NCI-H526 (cell line): ENCODE measurements at regions not wholly inside any gene's neighbourhood (a gene's known extent, or its start where the extent isn't known, plus 50 kb on each side); places are given as distances from the start of the nearest gene placed in this dataset.
"Not testable (repeated sequence)": the region's sequence is repeated elsewhere in the genome, so short reads cannot be mapped to it uniquely, and the experiment has no call there.

Source experiments
- DNase-seq, 2 experiments: peaks; one replicate each; lab custom pipeline; 2025; lab: John Stamatoyannopoulos, UW

DNA sequence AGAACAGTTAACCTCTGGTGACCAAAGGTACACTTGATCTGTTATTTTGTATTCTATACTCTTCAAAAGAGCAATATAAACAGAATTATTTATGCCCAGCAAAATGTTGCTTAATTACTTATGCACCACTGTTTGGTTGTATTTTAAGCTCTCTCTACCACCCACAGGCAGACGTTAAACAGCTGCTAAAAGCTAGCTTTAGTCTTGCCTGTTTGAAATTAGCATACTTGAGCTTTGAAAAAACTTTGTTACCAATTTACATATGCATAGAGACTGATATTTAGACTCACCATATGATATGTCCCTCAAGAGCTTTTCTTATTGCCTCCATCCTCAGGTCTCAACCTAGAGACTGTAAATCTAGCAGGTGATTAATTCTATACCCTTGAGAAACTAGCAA, 426.9 kb downstream of the NR4A2 start:
- DNase-seq: no peak

DNA sequence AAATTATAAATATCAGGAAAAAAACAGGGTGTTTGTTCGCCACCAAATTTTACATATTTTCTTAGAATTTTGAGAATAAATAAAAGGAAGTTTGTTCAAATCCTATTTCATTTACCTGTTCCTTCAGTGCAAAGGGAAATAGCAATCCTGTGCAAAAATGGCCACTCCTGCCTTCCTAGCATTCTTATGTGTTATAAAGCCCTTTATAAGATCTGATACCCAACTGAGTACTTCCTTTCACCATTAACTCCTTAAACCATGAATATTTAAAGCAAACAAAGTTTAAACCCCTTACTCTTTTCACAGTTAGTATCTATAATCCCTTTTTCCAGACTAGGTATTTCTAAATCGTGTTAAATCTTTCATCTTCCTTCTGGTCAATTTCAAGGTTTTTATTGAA, 427.8 kb downstream of the NR4A2 start:
- DNase-seq: no peak

DNA sequence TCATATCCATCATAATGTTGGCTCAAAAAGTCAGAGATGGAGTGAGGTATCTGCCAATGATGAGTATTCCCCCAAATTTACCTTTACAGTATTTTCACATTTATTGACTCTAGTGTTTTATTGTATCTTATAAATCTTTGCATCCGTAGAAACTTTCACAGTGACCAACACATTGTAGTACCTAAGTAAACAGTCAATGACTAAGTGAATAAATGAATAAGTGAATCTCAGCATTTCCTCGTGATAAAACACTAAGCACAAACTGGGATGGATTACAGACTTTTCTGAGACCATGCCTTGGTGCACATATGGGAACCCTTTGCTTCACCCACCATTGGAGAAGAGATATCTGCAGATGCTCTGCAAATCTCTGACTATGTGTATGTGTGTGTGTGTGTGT, 429.9 kb downstream of the NR4A2 start:
- DNase-seq: no peak

DNA sequence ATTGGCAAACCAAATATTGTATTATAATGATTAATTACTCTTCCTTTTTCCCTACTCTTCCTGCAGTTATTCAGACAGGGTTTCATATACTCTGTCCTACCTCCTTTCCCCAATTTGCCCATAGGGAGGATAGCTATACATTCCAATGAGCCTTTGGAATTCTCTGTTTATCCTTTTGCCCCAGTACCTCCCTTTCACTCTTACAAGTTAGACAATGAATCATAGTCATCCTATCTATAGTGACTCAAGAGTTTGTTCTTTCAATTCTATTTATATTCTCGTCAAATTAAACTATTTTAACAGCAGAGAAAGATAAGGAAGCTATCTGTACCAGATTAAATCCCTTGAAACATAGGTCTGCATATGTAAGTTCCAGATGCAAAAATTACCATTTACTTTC, 437.5 kb downstream of the NR4A2 start:
- no peak for DNase-seq

DNA sequence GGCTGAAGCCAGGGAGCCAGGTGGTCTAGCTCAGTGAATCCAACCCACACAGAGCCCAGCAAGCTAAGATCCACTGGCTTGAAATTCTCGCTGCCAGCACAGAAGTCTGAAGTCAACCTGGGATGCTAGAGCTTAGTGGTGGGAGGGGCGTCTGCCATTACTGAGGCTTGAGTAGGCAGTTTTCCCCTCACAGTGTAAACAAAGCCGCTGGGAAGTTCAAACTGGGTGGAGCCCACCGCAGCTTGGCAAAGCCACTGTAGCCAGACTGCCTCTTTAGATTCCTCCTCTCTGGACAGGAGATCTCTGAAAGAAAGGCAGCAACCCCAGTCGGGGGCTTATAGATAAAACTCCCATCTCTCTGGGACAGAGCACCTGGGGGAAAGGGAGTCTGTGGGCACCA, 452.1 kb downstream of the NR4A2 start:
- not testable (repeated sequence) for DNase-seq

DNA sequence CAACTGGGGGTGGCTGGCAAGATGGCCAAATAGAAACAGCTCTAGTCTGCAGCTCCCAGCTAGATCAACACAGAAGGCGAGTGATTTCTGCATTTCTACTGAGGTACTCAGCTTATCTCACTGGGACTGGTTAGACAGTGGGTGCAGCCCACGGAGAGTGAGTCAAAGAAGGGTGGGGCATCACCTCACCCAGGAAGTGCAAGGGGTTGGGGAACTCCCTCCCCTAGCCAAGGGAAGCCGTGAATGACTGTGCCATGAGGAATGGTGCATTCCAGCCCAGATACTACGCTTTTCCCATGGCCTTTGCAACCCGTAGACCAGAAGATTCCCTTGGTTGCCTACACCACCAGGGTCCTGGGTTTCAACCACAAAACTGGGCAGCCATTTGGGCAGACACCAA, 452.6 kb downstream of the NR4A2 start:
- DNase-seq: not testable (repeated sequence)

DNA sequence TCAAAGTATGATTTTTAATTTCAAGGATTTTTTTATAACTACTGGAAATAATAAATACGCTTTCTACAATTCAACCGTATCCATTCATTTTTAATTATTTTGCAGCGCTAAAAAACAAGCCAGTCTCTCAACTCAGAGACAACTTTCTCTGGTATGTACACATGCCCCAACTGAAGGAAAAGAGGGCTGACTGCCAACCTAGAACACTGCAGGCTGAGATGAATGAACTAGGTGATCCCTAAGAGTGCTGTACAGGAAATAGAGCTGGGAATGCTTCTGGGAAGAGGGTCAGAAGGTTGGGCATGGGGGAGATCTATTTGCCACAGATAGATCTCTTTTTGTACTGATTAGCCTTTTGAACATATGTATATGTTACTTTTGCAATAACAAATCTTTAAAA, 460.1 kb downstream of the NR4A2 start:
- no peak for DNase-seq

DNA sequence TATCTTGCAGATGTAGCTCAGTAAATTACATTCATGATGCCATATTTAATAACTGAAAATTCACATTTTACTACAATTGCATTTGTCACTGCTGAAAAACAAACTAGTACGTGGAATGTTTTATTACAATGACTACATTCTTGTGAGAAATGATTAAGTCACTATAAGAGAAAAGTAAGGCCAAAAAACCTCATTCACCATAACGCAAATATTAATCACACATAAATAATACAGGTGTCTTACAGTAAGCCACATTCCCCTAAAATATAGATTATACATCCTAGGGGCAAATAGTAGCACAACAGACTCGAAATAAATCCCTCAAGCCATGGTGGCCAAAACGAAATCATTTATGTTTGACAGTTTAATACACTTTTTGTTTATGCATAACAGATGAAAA, 460.6 kb downstream of the NR4A2 start:
- DNase-seq: no peak

DNA sequence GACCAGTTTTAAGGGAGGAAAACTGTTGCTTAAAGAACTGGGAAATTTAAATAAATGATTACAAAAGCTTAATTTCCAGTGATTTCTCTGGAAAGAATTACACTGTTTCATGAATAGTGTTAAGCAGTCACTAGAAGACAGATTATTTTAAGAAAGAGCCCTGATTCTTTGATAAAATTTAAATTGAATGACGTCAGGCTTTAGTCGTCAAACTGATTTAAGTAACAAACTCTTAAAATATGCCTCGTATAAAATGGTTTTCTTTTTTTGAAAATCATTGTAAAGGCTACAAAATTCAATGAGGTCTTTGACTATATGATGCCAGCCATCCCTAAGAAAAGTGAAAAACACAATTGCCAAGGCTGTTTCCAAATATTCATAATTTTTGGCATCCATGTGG, 465.0 kb downstream of the NR4A2 start:
- DNase-seq: no peak

DNA sequence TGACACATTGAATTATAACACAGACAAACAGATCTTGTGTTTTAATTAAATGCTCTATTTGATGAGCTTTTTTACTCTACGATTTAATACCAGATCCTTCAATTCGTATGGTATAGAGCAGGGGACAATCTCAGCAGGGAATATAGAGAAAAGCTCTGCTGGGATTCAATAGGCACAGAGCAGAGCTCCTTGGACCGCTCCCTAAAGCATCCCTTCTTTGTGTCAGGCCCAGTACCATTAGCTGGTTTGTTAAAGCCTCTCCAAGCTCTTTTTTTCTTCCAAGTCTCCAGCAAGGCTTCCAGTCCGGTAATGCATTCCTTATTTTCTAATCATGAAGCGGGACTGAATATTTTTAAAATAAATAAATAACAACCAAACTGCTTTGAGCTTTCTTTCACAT, 466.0 kb downstream of the NR4A2 start:
- no peak for DNase-seq

DNA sequence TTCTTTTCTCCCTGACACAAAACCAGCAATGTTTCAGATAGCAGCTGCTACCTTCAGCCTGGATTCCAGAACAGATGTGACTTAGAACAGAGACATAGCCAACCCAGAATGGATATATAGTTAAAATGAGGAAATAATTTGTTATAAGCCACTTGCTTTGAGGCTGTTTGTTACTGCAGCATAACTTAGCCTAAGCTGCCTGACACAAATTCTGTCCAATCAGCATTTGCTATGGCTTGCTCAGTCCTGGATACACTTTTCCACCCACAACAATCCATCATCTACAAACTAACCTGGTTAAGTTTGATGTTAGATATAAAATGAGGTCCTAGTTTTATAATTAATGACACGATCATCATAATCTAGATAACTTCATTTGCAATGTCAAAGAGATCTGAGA, 480.4 kb downstream of the NR4A2 start:
- no peak for DNase-seq

DNA sequence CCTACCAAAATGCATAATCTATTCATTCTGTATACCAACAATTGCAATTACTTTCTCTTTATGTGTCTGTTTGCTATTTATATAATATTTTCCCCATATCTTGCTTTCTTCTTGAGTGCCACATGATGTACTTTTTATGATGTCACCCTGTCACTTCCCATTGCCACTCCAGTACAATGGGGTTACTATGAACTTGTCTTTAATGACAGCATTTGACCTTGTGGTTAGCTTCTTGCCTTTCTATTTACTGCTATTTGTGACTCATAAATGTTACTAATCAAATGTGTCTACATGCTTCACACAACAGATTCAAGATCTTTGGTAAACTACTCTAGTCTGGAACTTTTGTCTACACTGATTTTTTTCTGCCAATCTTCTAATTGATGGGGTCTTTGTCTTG, 486.3 kb downstream of the NR4A2 start:
- no peak for DNase-seq

DNA sequence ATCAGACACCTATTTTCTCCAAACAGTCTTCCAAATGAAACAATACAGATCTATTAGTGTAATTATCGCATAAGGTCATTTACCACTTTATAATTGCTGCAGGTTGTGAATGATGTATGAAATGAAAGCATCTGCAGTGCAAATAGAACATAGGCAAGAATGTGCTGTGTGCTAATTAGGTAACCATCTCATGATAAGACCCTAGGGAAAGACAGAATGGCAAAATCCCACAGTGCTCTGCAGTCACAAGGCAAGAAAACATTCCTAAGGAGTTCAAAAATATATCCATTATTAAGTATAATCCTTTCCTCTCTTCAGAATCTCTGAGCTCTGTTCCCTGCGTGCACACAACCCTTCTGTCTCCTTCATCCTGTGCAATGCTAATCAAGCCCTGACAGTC, 488.1 kb downstream of the NR4A2 start:
- DNase-seq: no peak

DNA sequence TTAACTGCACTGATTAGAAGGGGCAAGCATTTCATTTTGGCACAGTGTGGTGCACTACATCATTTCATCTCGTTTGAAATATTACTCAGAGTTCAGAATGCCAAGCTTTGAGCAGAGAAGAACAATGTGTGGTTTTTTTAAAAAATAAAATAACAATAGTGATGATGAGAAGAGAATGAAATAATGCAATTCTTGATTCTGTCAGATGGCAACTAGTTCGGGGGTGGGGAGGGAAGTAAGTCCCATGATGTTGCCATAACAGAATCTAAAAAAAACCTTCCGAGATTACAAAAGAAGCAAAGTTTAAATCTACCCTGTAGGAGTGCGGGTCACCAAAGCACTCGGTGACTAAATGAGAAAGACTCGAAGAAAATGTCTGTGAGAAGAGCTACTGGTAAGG, 490.4 kb downstream of the NR4A2 start:
- no peak for DNase-seq

DNA sequence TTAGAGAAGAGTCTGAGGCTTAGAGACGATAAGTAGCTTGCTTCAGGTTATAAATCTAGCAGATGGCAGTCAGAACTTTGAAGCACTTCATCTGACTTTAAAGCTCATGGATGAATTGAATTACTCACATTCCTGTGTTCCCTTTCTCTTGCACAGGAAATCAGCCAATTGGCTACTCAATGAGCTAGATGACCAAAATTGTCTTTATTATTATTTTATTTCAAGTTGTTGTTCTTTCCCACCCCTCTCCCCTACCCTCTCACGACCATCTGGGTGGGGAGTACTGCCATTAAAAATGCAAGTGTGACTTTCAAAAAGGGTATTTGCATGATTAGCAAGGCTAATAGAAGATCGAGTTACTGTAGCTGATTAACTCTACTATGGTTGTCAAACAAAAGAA, 491.1 kb downstream of the NR4A2 start:
- peak in 1 of 2 experiments; percentile 13 for DNase-seq

DNA sequence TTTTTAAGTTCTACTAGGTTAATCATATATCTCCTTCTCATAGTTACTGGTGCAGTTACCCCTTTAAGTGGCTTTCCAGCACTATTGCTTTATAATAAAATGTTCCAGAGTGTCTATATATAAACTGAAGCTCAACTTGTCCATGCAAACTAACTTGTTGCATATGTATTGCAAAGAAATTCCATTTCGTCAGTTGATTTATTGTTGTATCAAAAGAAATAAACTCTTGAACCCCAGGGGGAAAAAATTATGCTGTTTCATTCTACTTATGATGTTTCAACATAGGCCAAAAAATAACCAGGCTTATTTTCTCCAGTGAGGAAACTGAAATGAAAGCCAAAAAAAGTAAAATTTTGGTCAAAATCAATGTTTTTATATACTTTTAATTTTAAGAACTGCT, 491.9 kb downstream of the NR4A2 start:
- peak in 1 of 2 experiments; percentile 1 for DNase-seq

DNA sequence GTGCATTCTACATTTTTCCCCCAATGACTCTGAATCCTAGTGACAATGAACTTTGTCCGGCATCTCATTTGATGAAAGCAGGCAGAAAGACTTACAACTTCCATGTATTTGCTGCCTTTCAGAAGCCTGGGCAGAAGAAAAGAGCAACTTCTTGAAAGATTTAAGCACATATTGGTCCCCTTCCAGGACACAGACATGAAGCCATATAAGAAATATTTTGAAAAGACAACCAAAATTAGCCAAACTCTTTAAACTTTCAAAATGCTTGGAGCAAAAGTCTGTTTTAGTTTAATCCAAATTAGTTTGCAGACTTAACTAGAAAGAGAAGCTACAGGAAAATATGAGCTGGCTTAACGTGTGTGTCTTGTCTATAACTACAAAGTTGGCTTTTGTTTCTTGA, 492.5 kb downstream of the NR4A2 start:
- no peak for DNase-seq

DNA sequence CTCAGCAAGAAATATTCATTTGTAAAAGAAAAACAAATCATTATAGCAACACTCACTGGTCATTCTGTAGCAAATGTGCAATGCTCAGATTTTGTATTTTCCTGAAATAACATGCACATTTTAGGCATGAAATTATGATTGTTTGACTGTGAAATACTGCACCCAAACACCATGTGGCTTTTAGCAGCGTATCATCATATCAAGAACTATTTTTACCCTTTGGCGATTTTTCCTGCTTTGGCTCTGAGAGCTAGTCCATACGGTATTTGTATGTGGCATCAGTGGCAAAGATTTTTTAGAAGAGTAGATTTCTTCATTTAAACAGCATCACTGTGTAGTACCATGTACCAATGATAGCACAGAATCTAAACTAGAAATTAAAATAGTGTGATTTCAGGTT, 493.1 kb downstream of the NR4A2 start:
- no peak for DNase-seq

DNA sequence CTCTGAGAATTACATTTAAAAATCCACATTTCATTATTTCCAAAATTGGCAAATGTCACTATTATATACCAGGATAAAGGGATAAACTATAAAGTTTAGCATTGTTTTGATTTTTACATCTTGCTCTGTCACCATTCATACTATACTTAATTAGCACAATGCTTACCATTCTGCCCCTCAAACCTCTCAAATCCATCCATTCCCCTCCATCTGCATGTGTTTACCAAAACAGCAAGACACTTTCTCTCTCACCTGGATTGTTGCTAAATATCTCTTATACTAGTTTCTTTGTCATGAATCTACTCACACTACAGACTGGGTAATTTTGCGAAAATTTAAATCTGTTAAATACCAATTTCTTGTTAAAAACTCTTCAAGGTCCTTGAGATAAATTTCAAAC, 496.1 kb downstream of the NR4A2 start:
- no peak for DNase-seq

DNA sequence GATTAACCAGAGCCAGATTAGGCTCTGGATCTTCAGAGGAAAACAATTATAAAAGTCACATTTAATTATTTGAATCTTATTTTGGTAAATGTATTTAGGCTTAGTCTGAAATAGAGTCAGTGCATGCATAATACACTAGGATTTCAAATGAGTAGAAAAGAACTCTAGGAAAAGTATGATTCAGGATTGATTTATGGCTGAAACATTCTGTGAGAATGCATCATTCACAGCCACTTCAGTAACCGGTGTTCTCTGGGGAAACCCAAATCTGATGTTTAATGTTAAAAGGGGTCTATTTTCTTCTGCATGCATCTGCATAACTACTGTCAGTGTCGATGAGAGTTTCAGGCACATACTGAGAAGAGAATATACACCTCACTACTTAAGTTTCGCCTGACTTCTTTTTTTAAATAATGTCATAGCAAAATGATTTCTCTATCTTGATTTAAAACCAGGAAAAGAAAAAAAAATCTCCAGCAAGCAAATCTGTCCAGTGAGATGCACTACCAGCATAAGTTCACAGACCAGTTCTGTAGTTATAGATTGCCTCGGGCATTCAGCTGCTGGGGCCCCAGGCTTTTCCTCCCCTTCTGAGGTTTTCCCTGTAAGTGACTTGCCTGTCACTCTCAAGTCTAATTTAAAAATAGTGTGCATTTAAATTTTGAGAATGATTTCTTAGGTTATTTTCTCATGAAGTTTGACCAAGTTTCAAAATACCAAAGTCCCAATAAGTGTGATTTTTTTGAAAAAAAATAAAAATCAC, 501.5 kb downstream of the NR4A2 start:
- DNase-seq: no peak

DNA sequence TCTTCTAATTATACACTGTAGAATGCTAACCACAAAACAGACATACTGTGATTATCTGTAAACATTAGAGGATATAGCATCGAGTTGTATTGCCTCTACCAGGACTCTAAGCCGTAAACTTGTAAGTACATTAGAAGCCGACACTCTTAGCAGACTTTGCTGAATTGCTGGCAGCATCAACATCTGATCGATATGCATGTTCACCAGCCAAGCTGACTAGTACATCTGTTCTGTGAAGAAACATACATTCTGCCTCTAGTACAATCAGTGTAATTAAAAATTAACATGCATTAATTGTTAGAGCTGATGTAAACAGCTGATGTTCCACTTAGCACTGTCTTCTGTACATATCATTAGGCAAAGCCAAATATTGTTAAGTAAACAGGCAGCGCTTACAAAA, 502.2 kb downstream of the NR4A2 start:
- DNase-seq: no peak

DNA sequence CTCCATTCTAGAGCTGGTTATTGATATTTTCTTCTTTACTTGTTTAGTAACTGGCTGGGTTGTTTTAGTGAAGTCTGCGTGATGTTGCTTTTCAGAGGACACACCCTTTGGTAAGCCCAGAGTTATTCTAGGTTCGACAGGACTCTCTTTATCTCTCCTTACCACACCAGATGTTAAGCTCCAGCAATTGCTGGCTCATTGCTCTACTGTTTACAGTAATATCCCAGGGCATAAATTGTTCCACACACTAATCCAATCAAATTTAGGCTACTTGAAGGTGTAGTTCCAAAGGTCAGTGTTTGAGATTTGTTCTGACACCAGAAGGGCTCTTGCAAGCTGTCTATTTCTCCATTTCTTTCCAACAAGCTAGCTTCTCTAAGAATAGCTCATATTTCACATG, 506.6 kb downstream of the NR4A2 start:
- DNase-seq: no peak

DNA sequence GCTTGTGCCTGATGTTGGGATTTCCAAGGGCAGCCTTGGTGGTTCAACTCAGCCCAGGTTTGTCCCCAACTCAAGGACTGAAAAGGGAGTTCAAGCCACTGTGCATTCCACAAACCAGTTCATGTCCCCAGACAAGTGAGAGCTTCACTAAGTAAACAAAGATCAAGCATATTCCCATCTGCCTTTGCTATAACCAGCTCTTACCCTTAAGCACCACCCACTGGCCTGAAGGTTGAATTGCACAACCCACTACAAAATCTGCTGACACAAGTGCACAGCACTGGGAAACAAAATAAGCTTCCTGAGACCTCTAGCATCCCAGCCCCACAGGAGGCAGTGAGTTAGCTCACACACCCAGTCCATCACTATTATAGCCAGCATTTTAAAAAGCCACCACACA, 516.7 kb downstream of the NR4A2 start:
- peak; percentile 38 to 58 for DNase-seq

DNA sequence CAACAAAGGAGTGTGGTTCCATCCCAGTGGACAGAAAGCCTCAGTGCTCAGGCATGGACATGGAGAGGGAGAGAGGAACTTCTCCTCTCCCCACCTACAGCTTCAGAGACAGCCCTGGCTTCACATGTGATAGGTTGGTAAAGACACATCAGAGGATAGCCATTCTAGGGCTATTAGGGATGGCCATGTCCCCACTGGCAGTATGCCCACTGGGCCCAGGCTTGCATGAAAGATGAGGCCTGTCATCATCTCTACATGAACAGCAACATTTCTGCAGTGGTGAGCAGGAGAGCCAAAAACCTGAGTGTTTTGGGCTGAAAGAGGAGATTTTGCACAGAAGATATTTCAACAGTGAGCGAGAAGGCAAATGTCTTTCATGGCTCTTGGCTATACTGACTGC, 517.2 kb downstream of the NR4A2 start:
- DNase-seq: no peak

DNA sequence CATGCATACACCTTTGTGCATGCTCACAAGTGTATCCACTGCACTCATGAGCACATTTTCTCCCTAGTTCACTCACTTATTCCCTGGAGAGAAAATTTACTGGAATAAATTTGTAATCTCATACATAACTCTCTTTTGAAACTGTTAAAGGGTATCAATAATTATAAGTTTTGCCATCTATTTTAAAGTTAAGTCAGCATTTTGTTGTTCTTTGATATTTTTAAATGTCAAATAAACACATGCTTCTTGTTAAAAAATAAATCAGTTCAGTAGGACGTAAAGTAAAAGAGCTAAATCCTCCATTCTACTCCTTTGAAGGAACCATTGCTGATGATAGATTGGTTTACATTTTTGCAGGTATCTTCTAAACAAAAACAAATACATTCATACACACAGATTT, 522.1 kb downstream of the NR4A2 start:
- DNase-seq: no peak
